ENCODE measurements at regions not wholly inside any gene's neighbourhood (a gene's known extent, or its start where the extent isn't known, plus 50 kb on each side); places are given as distances from the start of the nearest gene placed in this dataset.

GRCh38 chr5:125393221-125393815 lies 646.9 kb upstream of the ZNF608 start:
- TF ChIP-seq MYC (IDR thresholded peaks at IDR 0.05; ENCODE audit: low read depth, low read length), result no peak
- TF ChIP-seq JUN (IDR thresholded peaks at IDR 0.05; ENCODE audit: borderline replicate concordance, insufficient read depth, insufficient read length, low read depth), result no peak
- TF ChIP-seq EZH2 (IDR thresholded peaks at IDR 0.05; ENCODE audit: borderline replicate concordance, low read depth, low read length, severe bottlenecking), result no peak
- TF ChIP-seq GATA2 (IDR thresholded peaks at IDR 0.05; ENCODE audit: insufficient read depth, insufficient read length, low read depth, low read length), result no peak
- H2AFZ ChIP-seq (ENCODE audit: low read depth, low read length), result no peak overlapping the region
- H3K4me3 ChIP-seq (replicated peaks in 1 of 3; ENCODE audit: insufficient read depth in 1 of 3, low read depth in 1 of 3, low read length in 3 of 3), result no peak overlapping the region
- ChIA-PET CTCF (interaction anchor here (0.8 to 1.0 kb wide), 2 partner anchors 16 to 443 kb away, joined by 3 to 4 read pairs; no protein-coding TSS in a partner anchor), POLR2A (no interaction called here)
- dilution Hi-C loops (cut with MboI; ENCODE audit: extremely low pct_ligation_motif_present, low sequenced_read_pairs), result no loop called here
- H3K4me1 ChIP-seq (ENCODE audit: control insufficient read depth, extremely low read depth, insufficient read depth, low read length), result no peaks in the 10 kb centered on the region
- no peaks in the 10 kb centered on the region for H3K79me2 ChIP-seq (ENCODE audit: control insufficient read depth, insufficient read depth, low read length)
- no peak overlapping the region for H3K27ac ChIP-seq (ENCODE audit: insufficient read depth, low read depth, low read length)
- no peaks in the 10 kb centered on the region for H3K36me3 ChIP-seq (ENCODE audit: control insufficient read depth in 2 of 2, extremely low read depth in 1 of 2, insufficient read depth in 2 of 2, low read length in 2 of 2)
- H3K4me2 ChIP-seq (ENCODE audit: insufficient read depth, low read length), result no peak overlapping the region
- no peak overlapping the region for H3K9ac ChIP-seq (replicated peaks; ENCODE audit: extremely low read depth, insufficient read depth, low read length)
- peaks cover 2% of the 10 kb centered on the region for H3K9me1 ChIP-seq (replicated peaks; ENCODE audit: control insufficient read depth, extremely low read depth, insufficient read depth, low read length)
- no TSS peak for BruUV-seq (replicated peaks)
- no peak for FAIRE-seq
- no peaks in the 10 kb centered on the region for H3K27me3 ChIP-seq (ENCODE audit: control insufficient read depth in 2 of 2, insufficient read depth in 2 of 2, low read length in 2 of 2)
- intact Hi-C loops (cut with micrococcal nuclease), result no loop called here
- no peaks in the 10 kb centered on the region for H4K20me1 ChIP-seq (replicated peaks; ENCODE audit: control insufficient read depth, extremely low read depth, insufficient read depth, low read length)
- H3K9me3 ChIP-seq (replicated peaks; ENCODE audit: control insufficient read depth, insufficient read depth, low read length), result no peaks in the 10 kb centered on the region
- DNase-seq (ENCODE audit: low read depth, low spot score), result no peak

- Histone ChIP-seq H3K27ac (ENCODE audit: insufficient read depth, low read depth, low read length) (no peak overlapping the region), H3K4me2 (ENCODE audit: insufficient read depth, low read length) (no peak overlapping the region), H3K27me3 (ENCODE audit: control insufficient read depth in 2 of 2, insufficient read depth in 2 of 2, low read length in 2 of 2) (no peaks in the 10 kb centered on the region), H3K36me3 (ENCODE audit: control insufficient read depth in 2 of 2, extremely low read depth in 1 of 2, insufficient read depth in 2 of 2, low read length in 2 of 2) (no peaks in the 10 kb centered on the region), H3K4me1 (ENCODE audit: control insufficient read depth, extremely low read depth, insufficient read depth, low read length) (no peaks in the 10 kb centered on the region), H3K9me3 (replicated peaks; ENCODE audit: control insufficient read depth, insufficient read depth, low read length) (no peaks in the 10 kb centered on the region), H3K79me2 (ENCODE audit: control insufficient read depth, insufficient read depth, low read length) (no peaks in the 10 kb centered on the region), H3K9ac (replicated peaks; ENCODE audit: extremely low read depth, insufficient read depth, low read length) (no peak overlapping the region), H2AFZ (ENCODE audit: low read depth, low read length) (no peak overlapping the region), H4K20me1 (replicated peaks; ENCODE audit: control insufficient read depth, extremely low read depth, insufficient read depth, low read length) (no peaks in the 10 kb centered on the region), H3K9me1 (replicated peaks; ENCODE audit: control insufficient read depth, extremely low read depth, insufficient read depth, low read length) (peaks cover 2% of the 10 kb centered on the region), H3K4me3 (replicated peaks in 1 of 3; ENCODE audit: insufficient read depth in 1 of 3, low read depth in 1 of 3, low read length in 3 of 3) (no peak overlapping the region)
- ChIA-PET POLR2A (no interaction called here), CTCF (no interaction called here)
- no peak for DNase-seq (ENCODE audit: low read depth, low spot score)
- BruUV-seq (replicated peaks), result no TSS peak
- no peak for TF ChIP-seq GATA2 (IDR thresholded peaks at IDR 0.05; ENCODE audit: insufficient read depth, insufficient read length, low read depth, low read length)
- TF ChIP-seq JUN (IDR thresholded peaks at IDR 0.05; ENCODE audit: borderline replicate concordance, insufficient read depth, insufficient read length, low read depth), result no peak
- no peak for TF ChIP-seq CTCF (IDR thresholded peaks at IDR 0.05; ENCODE audit: extremely low read depth in 1 of 2, insufficient read depth in 1 of 2, low read depth in 1 of 2, low read length in 2 of 2)
- TF ChIP-seq MYC (IDR thresholded peaks at IDR 0.05; ENCODE audit: low read depth, low read length), result no peak
- TF ChIP-seq POLR2AphosphoS5 (IDR thresholded peaks at IDR 0.05; ENCODE audit: insufficient read depth, low read depth, low read length), result no peak
- no peak for TF ChIP-seq EZH2 (IDR thresholded peaks at IDR 0.05; ENCODE audit: borderline replicate concordance, low read depth, low read length, severe bottlenecking)
- no peak for TF ChIP-seq FOS (IDR thresholded peaks at IDR 0.05; ENCODE audit: borderline replicate concordance, insufficient read depth, low read length)
- no peak for TF ChIP-seq MAX (IDR thresholded peaks at IDR 0.05; ENCODE audit: insufficient read depth, insufficient read length)
- TF ChIP-seq POLR2A (IDR thresholded peaks at IDR 0.05; ENCODE audit: low read depth, low read length), result no peak
- FAIRE-seq, result no peak
- dilution Hi-C loops (cut with MboI; ENCODE audit: extremely low pct_ligation_motif_present, low sequenced_read_pairs) (no loop called here), intact Hi-C loops (cut with micrococcal nuclease) (no loop called here)
Measured at GRCh38 chr5:125394661-125395280, 648.3 kb upstream of the ZNF608 start.

All from endothelial cell of umbilical vein (primary cell).